ENCODE measurements at regions not wholly inside any gene's neighbourhood (a gene's known extent, or its start where the extent isn't known, plus 50 kb on each side); places are given as distances from the start of the nearest gene placed in this dataset.

DNA sequence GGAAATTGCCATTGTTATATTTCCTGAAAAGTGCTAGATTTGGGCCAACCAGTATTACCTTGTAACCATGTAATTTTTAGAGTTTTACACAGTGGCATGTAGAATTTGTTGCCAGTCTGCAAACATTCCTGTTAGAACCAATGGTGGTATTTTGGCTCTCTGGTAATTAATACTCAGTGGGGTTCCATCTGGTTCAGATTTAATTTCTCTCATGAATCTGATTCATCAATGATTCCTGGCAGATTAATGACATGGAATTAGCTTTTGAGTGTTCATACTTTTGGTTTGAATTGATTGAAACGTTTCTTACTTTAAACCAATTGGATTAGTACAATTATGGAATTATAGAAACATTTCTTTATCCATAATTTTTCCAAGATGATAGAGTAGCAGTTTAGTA, 93.2 kb downstream of the MC4R start:
- TF ChIP-seq EZH2 (IDR thresholded peaks at IDR 0.05) = no peak
- TF ChIP-seq POLR2AphosphoS5 (IDR thresholded peaks at IDR 0.05; ENCODE audit: borderline replicate concordance, low read depth, low read length) = no peak

Data from SK-N-MC (cell line).